22Rv1 (cell line): ENCODE measurements at regions not wholly inside any gene's neighbourhood (a gene's known extent, or its start where the extent isn't known, plus 50 kb on each side); places are given as distances from the start of the nearest gene placed in this dataset.

Experiments used
- H3K27ac ChIP-seq: fragments of 450-650 bp; 2 replicates; pipeline ENCODE4 v1.5.1; 2017
- ZFX ChIP-seq: fragments of 450-650 bp; IDR thresholded peaks from 2 replicates; pipeline ENCODE4 v1.6.1; 2017; ENCODE audit warnings: antibody characterized with exemption, borderline replicate concordance
- TF ChIP-seq, protein P1 (sequence below): fragments of 450-650 bp; IDR thresholded peaks from 2 replicates; pipeline ENCODE4 v1.5.1; 2017; ENCODE audit warnings: mild to moderate bottlenecking

DNA sequence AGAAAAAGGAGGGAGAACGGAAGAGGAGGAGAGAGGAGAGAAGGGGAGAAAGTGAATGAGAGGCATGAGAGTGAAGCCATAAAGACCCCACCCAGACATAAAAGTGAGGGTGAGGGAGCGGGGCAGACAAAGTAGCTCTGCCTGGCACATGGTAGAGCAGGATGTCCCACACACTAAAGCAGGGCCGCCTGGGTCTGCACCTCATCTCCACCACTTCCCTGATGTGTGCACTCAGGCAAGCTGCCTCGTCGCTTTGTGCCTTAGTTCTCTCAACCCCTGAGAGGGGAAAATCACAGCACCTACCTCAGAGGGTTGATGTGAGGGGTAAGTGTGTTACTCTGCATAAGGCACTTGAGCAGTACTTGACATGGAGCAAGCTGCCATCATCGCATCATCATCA is 488.1 kb downstream of the COG6 start:
- TF ChIP-seq, protein P1, sequence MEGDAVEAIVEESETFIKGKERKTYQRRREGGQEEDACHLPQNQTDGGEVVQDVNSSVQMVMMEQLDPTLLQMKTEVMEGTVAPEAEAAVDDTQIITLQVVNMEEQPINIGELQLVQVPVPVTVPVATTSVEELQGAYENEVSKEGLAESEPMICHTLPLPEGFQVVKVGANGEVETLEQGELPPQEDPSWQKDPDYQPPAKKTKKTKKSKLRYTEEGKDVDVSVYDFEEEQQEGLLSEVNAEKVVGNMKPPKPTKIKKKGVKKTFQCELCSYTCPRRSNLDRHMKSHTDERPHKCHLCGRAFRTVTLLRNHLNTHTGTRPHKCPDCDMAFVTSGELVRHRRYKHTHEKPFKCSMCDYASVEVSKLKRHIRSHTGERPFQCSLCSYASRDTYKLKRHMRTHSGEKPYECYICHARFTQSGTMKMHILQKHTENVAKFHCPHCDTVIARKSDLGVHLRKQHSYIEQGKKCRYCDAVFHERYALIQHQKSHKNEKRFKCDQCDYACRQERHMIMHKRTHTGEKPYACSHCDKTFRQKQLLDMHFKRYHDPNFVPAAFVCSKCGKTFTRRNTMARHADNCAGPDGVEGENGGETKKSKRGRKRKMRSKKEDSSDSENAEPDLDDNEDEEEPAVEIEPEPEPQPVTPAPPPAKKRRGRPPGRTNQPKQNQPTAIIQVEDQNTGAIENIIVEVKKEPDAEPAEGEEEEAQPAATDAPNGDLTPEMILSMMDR: no peak
- no peak for TF ChIP-seq ZFX
- no peak overlapping the region for H3K27ac ChIP-seq

DNA sequence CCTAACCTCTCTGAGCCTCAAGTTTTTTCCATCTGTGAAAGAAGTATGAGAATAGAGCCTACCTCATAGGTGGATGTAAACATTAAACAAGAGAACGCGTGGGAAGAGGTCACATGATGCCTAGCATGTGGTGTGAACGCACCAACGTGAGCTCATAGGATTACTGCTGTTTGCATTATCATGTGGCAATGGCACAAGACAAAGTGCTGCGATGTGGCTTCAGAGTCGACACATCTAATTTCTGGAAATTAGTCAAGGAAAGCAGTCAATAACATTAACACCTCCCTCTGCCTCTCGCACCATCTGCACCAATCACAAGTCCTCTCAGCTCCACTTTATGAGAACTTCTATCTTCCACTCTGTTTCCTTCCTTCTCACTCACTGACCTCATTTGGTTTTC is 489.7 kb downstream of the COG6 start:
- H3K27ac ChIP-seq: no peak overlapping the region
- TF ChIP-seq, protein P1: no peak
- no peak for TF ChIP-seq ZFX

DNA sequence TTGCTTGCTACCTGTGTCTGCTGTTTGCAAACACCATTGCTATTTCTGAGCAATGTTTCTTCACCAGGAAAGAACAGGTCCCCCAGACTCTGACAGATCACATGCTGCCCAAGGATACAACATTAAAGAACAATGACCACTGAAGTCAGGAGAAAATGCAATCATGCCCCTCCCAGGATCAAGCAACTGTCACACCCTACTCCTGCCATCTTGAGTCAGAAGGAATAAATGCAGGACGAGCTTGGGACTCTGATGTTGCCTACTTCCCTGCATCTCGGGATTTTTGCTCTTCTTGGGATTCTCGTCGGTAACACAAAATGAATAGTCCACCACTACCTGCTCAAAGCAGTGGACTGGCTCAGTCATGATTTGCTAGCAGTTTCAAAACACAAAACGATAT is 490.6 kb downstream of the COG6 start:
- TF ChIP-seq, protein P1: no peak
- TF ChIP-seq ZFX: no peak

DNA sequence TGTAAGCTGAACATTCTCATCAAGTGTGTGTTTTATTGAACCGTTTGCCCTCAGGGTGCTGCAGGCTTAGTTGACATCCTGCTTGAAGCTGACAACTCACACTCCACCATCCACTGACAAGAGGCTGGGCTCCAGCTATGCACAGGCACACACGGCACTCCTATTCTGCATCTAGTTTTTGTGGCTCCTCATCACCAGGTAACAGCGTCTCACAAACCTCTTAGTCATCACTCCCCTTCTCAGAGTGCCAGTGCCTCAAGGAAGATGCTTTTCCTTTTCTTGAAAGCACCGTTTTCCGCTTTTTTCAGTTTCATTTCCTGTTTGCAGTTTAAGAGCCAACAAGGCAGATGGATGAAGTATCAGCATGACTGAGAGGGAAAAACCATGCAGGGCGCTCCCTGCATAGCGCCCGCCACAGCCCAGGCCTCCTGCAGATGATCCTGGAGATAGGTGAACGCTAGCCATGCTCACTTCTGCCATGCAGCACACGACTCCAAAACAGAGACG is 491.2 kb downstream of the COG6 start:
- TF ChIP-seq, protein P1: no peak
- no peak for TF ChIP-seq ZFX
- H3K27ac ChIP-seq: no peak overlapping the region

More for the DNA sequence above, 490.6 kb downstream of the COG6 start:
- H3K27ac ChIP-seq: no peak overlapping the region

DNA sequence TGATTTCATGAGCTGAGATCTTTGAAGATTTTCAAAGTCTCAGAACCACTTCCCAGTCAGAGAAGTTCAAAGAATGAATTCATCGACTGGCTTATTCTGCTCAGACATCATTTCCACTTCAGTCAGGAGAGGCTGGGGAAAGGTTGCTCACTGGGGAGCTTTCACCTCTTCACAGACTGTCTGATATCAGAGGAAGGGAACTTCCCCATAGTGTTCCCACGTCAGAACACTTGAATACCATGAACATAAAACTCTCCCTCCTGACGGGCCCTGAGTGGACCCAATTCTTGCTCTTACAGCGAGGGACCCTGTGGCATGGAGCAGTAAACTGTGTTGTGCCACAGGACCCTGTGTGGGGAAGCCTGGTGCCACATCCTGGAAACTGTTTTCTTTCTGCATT is 492.6 kb downstream of the COG6 start:
- no peak overlapping the region for H3K27ac ChIP-seq
- TF ChIP-seq, protein P1: no peak
- no peak for TF ChIP-seq ZFX

DNA sequence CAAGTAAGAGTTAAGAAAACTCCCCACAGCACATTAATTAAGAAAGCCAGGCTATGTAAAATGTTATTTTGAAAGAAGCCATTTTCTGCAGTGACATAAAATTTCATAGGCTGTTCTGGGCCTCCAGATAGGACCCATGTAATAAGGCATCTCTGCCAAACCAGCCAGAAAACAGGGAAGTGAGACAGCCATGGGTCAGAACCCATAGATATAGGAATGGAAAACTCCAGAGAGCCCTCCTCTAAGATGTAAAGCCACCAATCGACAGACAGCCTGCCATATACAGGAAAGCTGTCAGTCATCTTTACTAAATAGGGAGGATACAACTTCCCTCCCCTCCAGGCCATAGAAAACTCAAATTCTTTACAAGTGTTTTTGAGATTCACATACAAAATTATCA is 493.3 kb downstream of the COG6 start:
- no peak overlapping the region for H3K27ac ChIP-seq
- TF ChIP-seq, protein P1: no peak
- TF ChIP-seq ZFX: no peak

DNA sequence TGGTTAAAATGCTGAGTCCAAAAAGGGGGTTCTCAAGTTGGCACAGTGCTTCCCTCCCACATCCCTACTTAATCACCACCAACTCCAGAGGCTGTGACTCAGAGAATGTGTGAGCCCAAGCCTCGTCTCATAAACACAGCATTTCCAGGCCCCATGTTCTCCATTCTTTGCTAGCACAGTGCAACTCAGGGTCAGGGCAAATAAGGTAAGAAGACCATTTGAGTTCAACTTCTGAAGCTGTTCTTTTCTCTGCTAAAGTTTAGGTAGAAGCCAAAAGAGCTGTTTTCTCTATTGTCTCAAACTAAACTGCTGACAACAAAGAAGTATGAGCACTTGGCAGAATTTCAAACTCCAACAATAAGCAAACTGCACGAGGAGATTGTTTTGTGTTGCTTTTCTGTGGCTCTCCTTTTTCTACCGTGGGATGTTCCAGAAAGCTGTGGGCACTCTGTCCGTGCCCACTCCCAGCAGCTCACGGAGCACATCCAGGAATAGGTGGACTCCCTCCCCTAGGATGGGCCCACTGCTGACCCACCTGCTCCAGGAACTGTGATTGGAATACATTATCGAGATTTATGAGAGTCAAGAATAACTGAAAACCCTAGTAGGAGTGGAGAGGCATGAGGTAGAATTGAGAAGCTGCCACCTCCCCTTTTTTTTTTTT is 494.3 kb downstream of the COG6 start:
- TF ChIP-seq ZFX: no peak
- TF ChIP-seq, protein P1: no peak
- H3K27ac ChIP-seq: no peak overlapping the region
